SH-SY5Y (cell line): ENCODE measurements at regions not wholly inside any gene's neighbourhood (a gene's known extent, or its start where the extent isn't known, plus 50 kb on each side); places are given as distances from the start of the nearest gene placed in this dataset.

Experiments
- GATA2 ChIP-seq: IDR thresholded peaks from 2 replicates; pipeline ENCODE4 v1.6.1; 2011; ENCODE audit warnings: mild to moderate bottlenecking, low read depth, low read length
- GATA3 ChIP-seq: IDR thresholded peaks from 2 replicates; pipeline ENCODE4 v1.6.1; 2011; ENCODE audit warnings: low read depth, mild to moderate bottlenecking, low read length, moderate library complexity

- TF ChIP-seq GATA3 (no peak), GATA2 (no peak)
These were observed 502.8 kb upstream of the MARCKS start for GRCh38 chr6:113354204-113354895.

GRCh38 chr6:113356139-113356538, 501.0 kb upstream of the MARCKS start:
- TF ChIP-seq GATA3: no peak
- no peak for TF ChIP-seq GATA2

GRCh38 chr6:113357041-113357440, 500.1 kb upstream of the MARCKS start:
- TF ChIP-seq GATA2 (no peak), GATA3 (no peak)

- TF ChIP-seq GATA3 (no peak), GATA2 (no peak)
These were observed 499.0 kb upstream of the MARCKS start for GRCh38 chr6:113358063-113358583.

GRCh38 chr6:113359155-113360140, 497.7 kb upstream of the MARCKS start:
- TF ChIP-seq GATA2: peak; percentile 36; the same call in 1 of the 2 replicates
- no peak for TF ChIP-seq GATA3

GRCh38 chr6:113361014-113361645, 496.0 kb upstream of the MARCKS start:
- TF ChIP-seq GATA2 (no peak), GATA3 (no peak)

- TF ChIP-seq GATA2 (no peak), GATA3 (no peak)
These were observed 494.7 kb upstream of the MARCKS start for GRCh38 chr6:113362301-113363047.

- TF ChIP-seq GATA3 (no peak), GATA2 (no peak)
These were observed 493.9 kb upstream of the MARCKS start for GRCh38 chr6:113363048-113363798.

GRCh38 chr6:113363866-113364265, 493.3 kb upstream of the MARCKS start:
- TF ChIP-seq GATA3 (no peak), GATA2 (no peak)

GRCh38 chr6:113364766-113365165, 492.4 kb upstream of the MARCKS start:
- TF ChIP-seq GATA2: no peak
- TF ChIP-seq GATA3: no peak

GRCh38 chr6:113365191-113365590, 492.0 kb upstream of the MARCKS start:
- TF ChIP-seq GATA2 (no peak), GATA3 (no peak)

GRCh38 chr6:113366505-113366904, 490.6 kb upstream of the MARCKS start:
- TF ChIP-seq GATA3 (no peak), GATA2 (no peak)
